Thyroid gland (tissue), 4 donors: ENCODE measurements at regions not wholly inside any gene's neighbourhood (a gene's known extent, or its start where the extent isn't known, plus 50 kb on each side); places are given as distances from the start of the nearest gene placed in this dataset.

Source experiments
- POLR2A ChIP-seq, 2 donors: fragments of 450-650 bp; IDR thresholded peaks; one replicate each; pipeline ENCODE4 v1.6.1; 2017; ENCODE audit warnings: antibody characterized with exemption in 2 of 2, mild to moderate bottlenecking in 2 of 2, moderate library complexity in 1 of 2
- TF ChIP-seq, protein P1 (sequence below), 6 experiments: fragments of 200-600 bp in 3 of 6; fragments of 450-650 bp in 3 of 6; sonication (generic) in 3 of 6; IDR thresholded peaks; one replicate each; pipeline ENCODE4 v1.5.1; 2016 to 2019; ENCODE audit warnings: antibody characterized with exemption in 6 of 6, mild to moderate bottlenecking in 2 of 6, inconsistent platforms in 1 of 6, moderate library complexity in 1 of 6

DNA sequence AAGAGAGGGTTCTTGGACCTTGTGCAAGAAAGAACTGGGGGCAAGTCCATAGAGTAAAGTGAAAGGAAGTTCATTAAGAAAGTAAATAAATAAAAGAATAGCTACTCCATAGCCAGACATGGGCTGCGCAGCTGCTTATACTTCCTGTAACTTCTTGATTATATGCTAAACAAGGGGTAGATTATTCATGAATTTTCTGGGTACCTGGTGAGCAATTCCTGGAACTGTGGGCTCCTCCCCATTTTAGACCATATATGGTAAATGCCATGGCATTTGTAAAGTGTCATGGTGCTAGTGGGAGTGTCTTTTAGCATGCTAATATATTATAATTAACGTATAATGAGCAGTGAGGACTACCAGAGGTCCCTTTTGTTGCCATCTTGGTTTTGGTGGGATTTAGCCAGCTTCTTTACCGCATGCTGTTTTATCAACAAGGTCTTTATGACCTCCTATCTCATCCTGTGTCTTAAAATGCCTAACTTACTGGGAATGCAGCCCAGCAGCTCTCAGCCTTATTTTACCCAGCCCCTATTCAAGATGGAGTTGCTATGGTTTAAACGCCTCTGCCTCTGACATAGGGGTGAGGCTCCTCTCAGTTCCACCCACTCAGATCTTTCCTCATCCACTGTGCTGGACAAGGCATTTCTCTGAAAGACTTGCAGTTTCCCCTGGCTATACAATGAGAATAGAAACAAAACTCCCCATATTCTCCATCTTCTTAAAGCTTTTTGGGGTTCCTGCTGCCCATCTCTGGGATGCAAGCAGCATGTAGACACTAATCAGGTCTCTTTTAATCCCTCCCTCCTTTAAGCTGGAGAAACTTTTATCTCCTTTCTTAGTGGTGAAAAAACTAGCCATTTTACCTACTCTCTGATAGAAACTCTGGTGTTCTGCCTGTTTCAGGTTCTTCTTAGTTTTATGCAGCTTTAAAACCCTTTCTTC is 91.2 kb downstream of the ARRDC3 start:
- TF ChIP-seq, protein P1, sequence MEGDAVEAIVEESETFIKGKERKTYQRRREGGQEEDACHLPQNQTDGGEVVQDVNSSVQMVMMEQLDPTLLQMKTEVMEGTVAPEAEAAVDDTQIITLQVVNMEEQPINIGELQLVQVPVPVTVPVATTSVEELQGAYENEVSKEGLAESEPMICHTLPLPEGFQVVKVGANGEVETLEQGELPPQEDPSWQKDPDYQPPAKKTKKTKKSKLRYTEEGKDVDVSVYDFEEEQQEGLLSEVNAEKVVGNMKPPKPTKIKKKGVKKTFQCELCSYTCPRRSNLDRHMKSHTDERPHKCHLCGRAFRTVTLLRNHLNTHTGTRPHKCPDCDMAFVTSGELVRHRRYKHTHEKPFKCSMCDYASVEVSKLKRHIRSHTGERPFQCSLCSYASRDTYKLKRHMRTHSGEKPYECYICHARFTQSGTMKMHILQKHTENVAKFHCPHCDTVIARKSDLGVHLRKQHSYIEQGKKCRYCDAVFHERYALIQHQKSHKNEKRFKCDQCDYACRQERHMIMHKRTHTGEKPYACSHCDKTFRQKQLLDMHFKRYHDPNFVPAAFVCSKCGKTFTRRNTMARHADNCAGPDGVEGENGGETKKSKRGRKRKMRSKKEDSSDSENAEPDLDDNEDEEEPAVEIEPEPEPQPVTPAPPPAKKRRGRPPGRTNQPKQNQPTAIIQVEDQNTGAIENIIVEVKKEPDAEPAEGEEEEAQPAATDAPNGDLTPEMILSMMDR (IDR thresholded peaks at IDR 0.05), result no peak
- no peak for TF ChIP-seq POLR2A (IDR thresholded peaks at IDR 0.05)
